Testis (tissue), 2 donors: ENCODE measurements at regions not wholly inside any gene's neighbourhood (a gene's known extent, or its start where the extent isn't known, plus 50 kb on each side); places are given as distances from the start of the nearest gene placed in this dataset.

ENCODE experiments used
- DNase-seq: peaks from one replicate; pipeline ENCODE4 v3.0.0-alpha.2; 2019
- H3K27ac ChIP-seq, 2 donors: fragments of 200-600 bp; sonication (generic); one replicate each; pipeline ENCODE4 v1.5.1; 2019
- H3K27me3 ChIP-seq: fragments of 200-600 bp; sonication (generic); one replicate; pipeline ENCODE4 v1.5.1; 2019
- H3K36me3 ChIP-seq: fragments of 200-600 bp; sonication (generic); one replicate; pipeline ENCODE4 v1.5.1; 2017; ENCODE audit warnings: low read depth; ENCODE audit errors: missing control alignments
- H3K4me1 ChIP-seq: fragments of 200-600 bp; sonication (generic); one replicate; pipeline ENCODE4 v1.5.1; 2019
- H3K4me3 ChIP-seq, 2 donors: fragments of 200-600 bp; sonication (generic); one replicate each; pipeline ENCODE4 v1.5.1; 2017 to 2019
- H3K9me3 ChIP-seq: fragments of 200-600 bp; sonication (generic); one replicate; pipeline ENCODE4 v1.5.1; 2017
- CTCF ChIP-seq, 3 experiments: fragments of 450-650 bp in 2 of 3; fragments of 200-600 bp in 1 of 3; sonication (generic) in 1 of 3; IDR thresholded peaks; one replicate each; pipeline ENCODE4 v1.5.1; 2016 to 2019; ENCODE audit warnings: antibody characterized with exemption in 3 of 3, mild to moderate bottlenecking in 2 of 3, moderate library complexity in 1 of 3
- POLR2A ChIP-seq: fragments of 450-650 bp; IDR thresholded peaks from one replicate; pipeline ENCODE4 v1.6.1; 2017; ENCODE audit warnings: antibody characterized with exemption, mild to moderate bottlenecking, moderate library complexity
- WGBS, 2 donors: methylation state at CpG; one replicate each; pipeline ENCODE4 v1.1.5; 2018; 5-methylcytosine and 5-hydroxymethylcytosine counted together
- intact Hi-C: fragments of 100-400 bp; cut with DNase I; formaldehyde crosslinking; loops from one replicate; pipeline ENCODE4 v1.15.1; 2023; ENCODE audit warnings: low total_unique reads

- no peak for DNase-seq
- intact Hi-C loops: no loop called here
- Histone ChIP-seq H3K27ac (no peak overlapping the region), H3K4me1 (no peaks in the 10 kb centered on the region), H3K27me3 (no peaks in the 10 kb centered on the region), H3K9me3 (no peaks in the 10 kb centered on the region), H3K36me3 (no peaks in the 10 kb centered on the region), H3K4me3 (no peak overlapping the region)
- 55 to 61% methylated on average over 2 of the region's 2 CpGs for WGBS, 2 donors
- TF ChIP-seq POLR2A (no peak), CTCF (IDR thresholded peaks at IDR 0.05) (no peak)
Observed at GRCh38 chr2:56666777-56667176, 483.0 kb downstream of the CCDC85A start.

GRCh38 chr2:56671973-56672569 is 488.3 kb downstream of the CCDC85A start:
- Histone ChIP-seq H3K4me3 (no peak overlapping the region), H3K4me1 (no peaks in the 10 kb centered on the region), H3K27me3 (no peaks in the 10 kb centered on the region), H3K36me3 (no peaks in the 10 kb centered on the region), H3K27ac (no peak overlapping the region), H3K9me3 (no peaks in the 10 kb centered on the region)
- TF ChIP-seq CTCF (IDR thresholded peaks at IDR 0.05) (no peak), POLR2A (no peak)
- WGBS, 2 donors: 78 to 95% methylated on average over 2 to 5 of the region's 5 CpGs
- no peak for DNase-seq
- intact Hi-C loops: no loop called here

- Histone ChIP-seq H3K27me3 (no peaks in the 10 kb centered on the region), H3K36me3 (no peaks in the 10 kb centered on the region), H3K4me1 (no peaks in the 10 kb centered on the region), H3K9me3 (no peaks in the 10 kb centered on the region), H3K27ac (no peak overlapping the region), H3K4me3 (no peak overlapping the region)
- no peak for DNase-seq
- intact Hi-C loops: no loop called here
- no peak for TF ChIP-seq CTCF (IDR thresholded peaks at IDR 0.05)
- TF ChIP-seq POLR2A: no peak
Observed at GRCh38 chr2:56674084-56674483, 490.3 kb downstream of the CCDC85A start.

GRCh38 chr2:56676966-56677365 is 493.2 kb downstream of the CCDC85A start:
- H3K36me3 ChIP-seq: no peaks in the 10 kb centered on the region
- TF ChIP-seq CTCF (IDR thresholded peaks at IDR 0.05) (no peak), POLR2A (no peak)
- intact Hi-C loops: no loop called here
- H3K27me3 ChIP-seq: no peaks in the 10 kb centered on the region
- 70 to 80% methylated on average over 2 of the region's 2 CpGs for WGBS, 2 donors
- no peak overlapping the region for H3K4me3 ChIP-seq
- H3K27ac ChIP-seq: no peak overlapping the region
- no peak for DNase-seq
- no peaks in the 10 kb centered on the region for H3K9me3 ChIP-seq
- no peaks in the 10 kb centered on the region for H3K4me1 ChIP-seq

GRCh38 chr2:56680971-56681631 is 497.3 kb downstream of the CCDC85A start:
- intact Hi-C loops: no loop called here
- Histone ChIP-seq H3K36me3 (no peaks in the 10 kb centered on the region), H3K4me3 (no peak overlapping the region), H3K27me3 (no peaks in the 10 kb centered on the region), H3K27ac (no peak overlapping the region), H3K4me1 (no peaks in the 10 kb centered on the region), H3K9me3 (no peaks in the 10 kb centered on the region)
- no peak for DNase-seq
- 48 to 54% methylated on average over 3 of the region's 3 CpGs for WGBS, 2 donors
- TF ChIP-seq POLR2A (no peak), CTCF (IDR thresholded peaks at IDR 0.05) (no peak)
